Mesothelial cell of epicardium (in vitro differentiated cells): ENCODE measurements at regions not wholly inside any gene's neighbourhood (a gene's known extent, or its start where the extent isn't known, plus 50 kb on each side); places are given as distances from the start of the nearest gene placed in this dataset.

Experiments
- DNase-seq, 2 experiments: peaks; one replicate each; pipeline ENCODE4 v3.0.0; 2021; ENCODE audit warnings: low spot score in 2 of 2; ENCODE audit not compliant: unreplicated experiment in 2 of 2
- H3K27ac Mint-ChIP-seq: 2 replicates; pipeline ENCODE4 v1.8.0; 2021; ENCODE audit warnings: mixed read lengths
- H3K27me3 Mint-ChIP-seq: 2 replicates; pipeline ENCODE4 v1.8.0; 2021; ENCODE audit warnings: low read depth, mixed read lengths
- H3K36me3 Mint-ChIP-seq: 2 replicates; pipeline ENCODE4 v1.8.0; 2021; ENCODE audit warnings: mixed read lengths
- H3K4me1 Mint-ChIP-seq: 2 replicates; pipeline ENCODE4 v1.8.0; 2021; ENCODE audit warnings: mixed read lengths
- H3K4me3 Mint-ChIP-seq: 2 replicates; pipeline ENCODE4 v1.8.0; 2021; ENCODE audit warnings: mild to moderate bottlenecking, moderate library complexity, mixed read lengths
- H3K9me3 Mint-ChIP-seq: 2 replicates; pipeline ENCODE4 v1.8.0; 2021; ENCODE audit warnings: mixed read lengths
- TF ChIP-seq, protein P1 (sequence below): fragments of 200-600 bp; sonication (generic); IDR thresholded peaks from one replicate; pipeline ENCODE4 v1.5.0; 2021; ENCODE audit warnings: antibody characterized with exemption; ENCODE audit not compliant: unreplicated experiment

- Mint-ChIP-seq H3K27me3 (peaks cover 4% of the 10 kb centered on the region), H3K9me3 (no peaks in the 10 kb centered on the region), H3K4me1 (no peaks in the 10 kb centered on the region), H3K36me3 (no peaks in the 10 kb centered on the region), H3K27ac (no peak overlapping the region), H3K4me3 (no peak overlapping the region)
- TF ChIP-seq, protein P1, sequence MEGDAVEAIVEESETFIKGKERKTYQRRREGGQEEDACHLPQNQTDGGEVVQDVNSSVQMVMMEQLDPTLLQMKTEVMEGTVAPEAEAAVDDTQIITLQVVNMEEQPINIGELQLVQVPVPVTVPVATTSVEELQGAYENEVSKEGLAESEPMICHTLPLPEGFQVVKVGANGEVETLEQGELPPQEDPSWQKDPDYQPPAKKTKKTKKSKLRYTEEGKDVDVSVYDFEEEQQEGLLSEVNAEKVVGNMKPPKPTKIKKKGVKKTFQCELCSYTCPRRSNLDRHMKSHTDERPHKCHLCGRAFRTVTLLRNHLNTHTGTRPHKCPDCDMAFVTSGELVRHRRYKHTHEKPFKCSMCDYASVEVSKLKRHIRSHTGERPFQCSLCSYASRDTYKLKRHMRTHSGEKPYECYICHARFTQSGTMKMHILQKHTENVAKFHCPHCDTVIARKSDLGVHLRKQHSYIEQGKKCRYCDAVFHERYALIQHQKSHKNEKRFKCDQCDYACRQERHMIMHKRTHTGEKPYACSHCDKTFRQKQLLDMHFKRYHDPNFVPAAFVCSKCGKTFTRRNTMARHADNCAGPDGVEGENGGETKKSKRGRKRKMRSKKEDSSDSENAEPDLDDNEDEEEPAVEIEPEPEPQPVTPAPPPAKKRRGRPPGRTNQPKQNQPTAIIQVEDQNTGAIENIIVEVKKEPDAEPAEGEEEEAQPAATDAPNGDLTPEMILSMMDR: no peak
- DNase-seq: no peak
These were observed 270.0 kb upstream of the PEX5L start for GRCh38 chr3:180306691-180307090.

- no peaks in the 10 kb centered on the region for H3K9me3 Mint-ChIP-seq
- peaks cover 6% of the 10 kb centered on the region for H3K27me3 Mint-ChIP-seq
- no peak overlapping the region for H3K4me3 Mint-ChIP-seq
- TF ChIP-seq, protein P1: no peak
- no peaks in the 10 kb centered on the region for H3K36me3 Mint-ChIP-seq
- no peak overlapping the region for H3K27ac Mint-ChIP-seq
- H3K4me1 Mint-ChIP-seq: no peaks in the 10 kb centered on the region
- no peak for DNase-seq
These were observed 274.5 kb upstream of the PEX5L start for GRCh38 chr3:180311242-180311641.

- Mint-ChIP-seq H3K27ac (no peak overlapping the region), H3K4me3 (no peak overlapping the region), H3K27me3 (peaks cover 2% of the 10 kb centered on the region), H3K4me1 (no peaks in the 10 kb centered on the region), H3K9me3 (no peaks in the 10 kb centered on the region), H3K36me3 (no peaks in the 10 kb centered on the region)
- DNase-seq: no peak
- TF ChIP-seq, protein P1: no peak
These were observed 279.6 kb upstream of the PEX5L start for GRCh38 chr3:180316321-180316720.

- TF ChIP-seq, protein P1: no peak
- no peak overlapping the region for H3K27ac Mint-ChIP-seq
- DNase-seq: no peak
- H3K4me3 Mint-ChIP-seq: no peak overlapping the region
- H3K27me3 Mint-ChIP-seq: peaks cover 13% of the 10 kb centered on the region
- H3K36me3 Mint-ChIP-seq: no peaks in the 10 kb centered on the region
- no peaks in the 10 kb centered on the region for H3K9me3 Mint-ChIP-seq
- H3K4me1 Mint-ChIP-seq: no peaks in the 10 kb centered on the region
These were observed 282.5 kb upstream of the TTC14 start for GRCh38 chr3:180319461-180319860.

DNA sequence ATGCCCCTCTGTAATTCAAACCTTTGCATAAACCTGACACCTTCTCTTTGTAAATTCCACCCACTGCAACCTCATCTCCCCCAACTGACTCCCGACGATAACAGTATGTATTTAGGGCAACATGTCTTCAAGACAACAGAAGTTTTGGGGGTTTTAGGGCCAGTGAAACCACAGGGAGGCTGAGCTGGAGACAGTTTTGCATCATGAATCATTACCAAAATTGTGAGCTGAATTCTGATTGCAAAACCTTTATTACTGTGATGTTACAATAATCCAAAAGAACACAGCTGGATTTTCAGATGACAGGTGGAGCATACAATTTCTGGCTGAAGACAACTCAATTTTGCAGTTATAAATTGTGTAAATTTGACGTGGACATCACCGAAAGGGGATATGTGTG lies 281.3 kb upstream of the TTC14 start:
- TF ChIP-seq, protein P1: no peak

GRCh38 chr3:180321534-180321933 lies 280.4 kb upstream of the TTC14 start:
- H3K27me3 Mint-ChIP-seq: peaks cover 14% of the 10 kb centered on the region
- H3K27ac Mint-ChIP-seq: no peak overlapping the region
- TF ChIP-seq, protein P1: no peak
- no peaks in the 10 kb centered on the region for H3K9me3 Mint-ChIP-seq
- no peaks in the 10 kb centered on the region for H3K36me3 Mint-ChIP-seq
- H3K4me3 Mint-ChIP-seq: no peak overlapping the region
- H3K4me1 Mint-ChIP-seq: no peaks in the 10 kb centered on the region
- DNase-seq: no peak

More for the DNA sequence above, 281.3 kb upstream of the TTC14 start:
- Mint-ChIP-seq H3K9me3 (no peaks in the 10 kb centered on the region), H3K36me3 (no peaks in the 10 kb centered on the region), H3K4me3 (no peak overlapping the region), H3K27ac (no peak overlapping the region), H3K4me1 (no peaks in the 10 kb centered on the region), H3K27me3 (peaks cover 14% of the 10 kb centered on the region)
- DNase-seq: no peak
